ENCODE measurements at regions not wholly inside any gene's neighbourhood (a gene's known extent, or its start where the extent isn't known, plus 50 kb on each side); places are given as distances from the start of the nearest gene placed in this dataset.

- TF ChIP-seq, protein P1, sequence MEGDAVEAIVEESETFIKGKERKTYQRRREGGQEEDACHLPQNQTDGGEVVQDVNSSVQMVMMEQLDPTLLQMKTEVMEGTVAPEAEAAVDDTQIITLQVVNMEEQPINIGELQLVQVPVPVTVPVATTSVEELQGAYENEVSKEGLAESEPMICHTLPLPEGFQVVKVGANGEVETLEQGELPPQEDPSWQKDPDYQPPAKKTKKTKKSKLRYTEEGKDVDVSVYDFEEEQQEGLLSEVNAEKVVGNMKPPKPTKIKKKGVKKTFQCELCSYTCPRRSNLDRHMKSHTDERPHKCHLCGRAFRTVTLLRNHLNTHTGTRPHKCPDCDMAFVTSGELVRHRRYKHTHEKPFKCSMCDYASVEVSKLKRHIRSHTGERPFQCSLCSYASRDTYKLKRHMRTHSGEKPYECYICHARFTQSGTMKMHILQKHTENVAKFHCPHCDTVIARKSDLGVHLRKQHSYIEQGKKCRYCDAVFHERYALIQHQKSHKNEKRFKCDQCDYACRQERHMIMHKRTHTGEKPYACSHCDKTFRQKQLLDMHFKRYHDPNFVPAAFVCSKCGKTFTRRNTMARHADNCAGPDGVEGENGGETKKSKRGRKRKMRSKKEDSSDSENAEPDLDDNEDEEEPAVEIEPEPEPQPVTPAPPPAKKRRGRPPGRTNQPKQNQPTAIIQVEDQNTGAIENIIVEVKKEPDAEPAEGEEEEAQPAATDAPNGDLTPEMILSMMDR (IDR thresholded peaks at IDR 0.05), result no peak
- TF ChIP-seq POLR2A (IDR thresholded peaks at IDR 0.05) (no peak), EP300 (IDR thresholded peaks at IDR 0.05) (no peak)
Observed at GRCh38 chr14:48253020-48253419, 577.6 kb upstream of the MDGA2 start.

Data from ovary (tissue), 3 donors.